ENCODE measurements at regions not wholly inside any gene's neighbourhood (a gene's known extent, or its start where the extent isn't known, plus 50 kb on each side); places are given as distances from the start of the nearest gene placed in this dataset.

- TF ChIP-seq, protein P1, sequence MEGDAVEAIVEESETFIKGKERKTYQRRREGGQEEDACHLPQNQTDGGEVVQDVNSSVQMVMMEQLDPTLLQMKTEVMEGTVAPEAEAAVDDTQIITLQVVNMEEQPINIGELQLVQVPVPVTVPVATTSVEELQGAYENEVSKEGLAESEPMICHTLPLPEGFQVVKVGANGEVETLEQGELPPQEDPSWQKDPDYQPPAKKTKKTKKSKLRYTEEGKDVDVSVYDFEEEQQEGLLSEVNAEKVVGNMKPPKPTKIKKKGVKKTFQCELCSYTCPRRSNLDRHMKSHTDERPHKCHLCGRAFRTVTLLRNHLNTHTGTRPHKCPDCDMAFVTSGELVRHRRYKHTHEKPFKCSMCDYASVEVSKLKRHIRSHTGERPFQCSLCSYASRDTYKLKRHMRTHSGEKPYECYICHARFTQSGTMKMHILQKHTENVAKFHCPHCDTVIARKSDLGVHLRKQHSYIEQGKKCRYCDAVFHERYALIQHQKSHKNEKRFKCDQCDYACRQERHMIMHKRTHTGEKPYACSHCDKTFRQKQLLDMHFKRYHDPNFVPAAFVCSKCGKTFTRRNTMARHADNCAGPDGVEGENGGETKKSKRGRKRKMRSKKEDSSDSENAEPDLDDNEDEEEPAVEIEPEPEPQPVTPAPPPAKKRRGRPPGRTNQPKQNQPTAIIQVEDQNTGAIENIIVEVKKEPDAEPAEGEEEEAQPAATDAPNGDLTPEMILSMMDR (conservative IDR thresholded peaks at IDR 0.05; ENCODE audit: control insufficient read depth, insufficient read depth, low read depth, low read length): no peak
- DNase-seq (ENCODE audit: low read depth): peak; percentile 99
- H3K4me3 ChIP-seq (ENCODE audit: control insufficient read depth, low read depth, low read length): no peak overlapping the region
Measured at GRCh38 chr2:100742277-100743254, 77.4 kb upstream of the NPAS2 start.

- DNase-seq (ENCODE audit: low read depth): no peak
- TF ChIP-seq, protein P1 (conservative IDR thresholded peaks at IDR 0.05; ENCODE audit: control insufficient read depth, insufficient read depth, low read depth, low read length): no peak
- H3K4me3 ChIP-seq (ENCODE audit: control insufficient read depth, low read depth, low read length): no peak overlapping the region
Measured at GRCh38 chr2:100743741-100744140, 76.2 kb upstream of the NPAS2 start.

DNA sequence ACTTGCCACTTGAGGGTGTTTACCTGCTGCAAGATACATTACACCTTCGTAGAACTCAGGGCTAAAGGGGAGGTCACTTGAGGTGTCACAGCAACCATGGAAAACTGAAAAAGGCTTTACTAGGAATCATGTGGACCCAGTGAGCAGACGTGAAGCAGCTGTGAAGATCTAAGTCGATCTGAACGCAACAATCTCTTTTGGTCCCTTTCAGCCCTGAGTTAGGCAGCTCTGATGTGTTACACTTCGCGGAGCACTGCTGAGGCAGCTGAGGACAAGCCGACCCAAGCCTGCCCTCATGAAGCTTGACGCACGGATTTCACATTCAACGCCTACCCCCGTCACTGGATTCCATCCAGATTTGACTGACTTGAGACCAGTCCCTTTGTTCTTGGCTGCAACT is 75.8 kb upstream of the NPAS2 start:
- DNase-seq (ENCODE audit: low read depth): no peak
- no peak overlapping the region for H3K4me3 ChIP-seq (ENCODE audit: control insufficient read depth, low read depth, low read length)
- TF ChIP-seq, protein P1 (conservative IDR thresholded peaks at IDR 0.05; ENCODE audit: control insufficient read depth, insufficient read depth, low read depth, low read length): no peak

- peak; percentile 57 for DNase-seq (ENCODE audit: low read depth)
- TF ChIP-seq, protein P1 (conservative IDR thresholded peaks at IDR 0.05; ENCODE audit: control insufficient read depth, insufficient read depth, low read depth, low read length): no peak
- H3K4me3 ChIP-seq (ENCODE audit: control insufficient read depth, low read depth, low read length): no peak overlapping the region
Measured at GRCh38 chr2:100744589-100744988, 75.3 kb upstream of the NPAS2 start.

GRCh38 chr2:100745604-100746003 is 74.3 kb upstream of the NPAS2 start:
- TF ChIP-seq, protein P1 (conservative IDR thresholded peaks at IDR 0.05; ENCODE audit: control insufficient read depth, insufficient read depth, low read depth, low read length): no peak
- DNase-seq (ENCODE audit: low read depth): no peak
- no peak overlapping the region for H3K4me3 ChIP-seq (ENCODE audit: control insufficient read depth, low read depth, low read length)

GRCh38 chr2:100747551-100747950 is 72.4 kb upstream of the NPAS2 start:
- DNase-seq (ENCODE audit: low read depth): no peak
- TF ChIP-seq, protein P1 (conservative IDR thresholded peaks at IDR 0.05; ENCODE audit: control insufficient read depth, insufficient read depth, low read depth, low read length): no peak

More at GRCh38 chr2:100747551-100747950, 72.4 kb upstream of the NPAS2 start:
- no peak overlapping the region for H3K4me3 ChIP-seq (ENCODE audit: control insufficient read depth, low read depth, low read length)

Measured in fibroblast of mammary gland (primary cell).